H9 (cell line): ENCODE measurements at regions not wholly inside any gene's neighbourhood (a gene's known extent, or its start where the extent isn't known, plus 50 kb on each side); places are given as distances from the start of the nearest gene placed in this dataset.

Experiments
- DNase-seq: peaks from one replicate; pipeline ENCODE4 v3.0.0-alpha.2; 2017
- H2AFZ ChIP-seq: one replicate; pipeline ENCODE4 v1.6.1; 2013; ENCODE audit warnings: mild to moderate bottlenecking, low read length, control low read depth, moderate library complexity
- H2AK5ac ChIP-seq: 2 replicates; pipeline ENCODE4 v1.6.1; 2013; ENCODE audit warnings: low read length, control low read depth, mixed read lengths; ENCODE audit not compliant: insufficient read length
- H2BK120ac ChIP-seq: one replicate; pipeline ENCODE4 v1.6.1; 2013; ENCODE audit warnings: low read depth, mild to moderate bottlenecking, low read length, control low read depth, inconsistent platforms; ENCODE audit not compliant: poor library complexity, severe bottlenecking
- H2BK12ac ChIP-seq: 2 replicates; pipeline ENCODE4 v1.6.1; 2013; ENCODE audit warnings: low read length, control low read depth, mixed read lengths, low read depth; ENCODE audit not compliant: insufficient read length
- H2BK15ac ChIP-seq: 2 replicates; pipeline ENCODE4 v1.6.1; 2013; ENCODE audit warnings: low read depth, low read length, control low read depth
- H2BK20ac ChIP-seq: one replicate; pipeline ENCODE4 v1.6.1; 2013; ENCODE audit warnings: low read depth, mild to moderate bottlenecking, low read length, control low read depth, inconsistent platforms; ENCODE audit not compliant: poor library complexity, severe bottlenecking
- H2BK5ac ChIP-seq: 2 replicates; pipeline ENCODE4 v1.6.1; 2013; ENCODE audit warnings: low read length, control low read depth, mixed read lengths; ENCODE audit not compliant: insufficient read length
- H3K14ac ChIP-seq: 2 replicates; pipeline ENCODE4 v1.6.1; 2013; ENCODE audit warnings: low read length, control low read depth; ENCODE audit not compliant: insufficient read depth
- H3K18ac ChIP-seq: 2 replicates; pipeline ENCODE4 v1.6.1; 2013; ENCODE audit warnings: low read depth, mild to moderate bottlenecking, mixed read lengths, low read length, control low read depth; ENCODE audit not compliant: insufficient read length
- H3K23ac ChIP-seq: 2 replicates; pipeline ENCODE4 v1.6.1; 2013; ENCODE audit warnings: low read length, control low read depth, mixed read lengths, low read depth; ENCODE audit not compliant: insufficient read length
- H3K23me2 ChIP-seq: 2 replicates; pipeline ENCODE4 v1.6.1; 2013; ENCODE audit warnings: low read depth, mild to moderate bottlenecking, mixed read lengths, low read length, control low read depth; ENCODE audit not compliant: insufficient read length, poor library complexity, severe bottlenecking
- H3K27ac ChIP-seq: 2 replicates; pipeline ENCODE4 v1.5.1; 2013; ENCODE audit warnings: low read length, control low read depth, mixed read lengths, low read depth; ENCODE audit not compliant: insufficient read length
- H3K27me3 ChIP-seq: 2 replicates; pipeline ENCODE4 v1.6.1; 2013; ENCODE audit warnings: low read length, control low read depth, inconsistent platforms; ENCODE audit not compliant: insufficient read depth
- H3K4ac ChIP-seq: 2 replicates; pipeline ENCODE4 v1.6.1; 2013; ENCODE audit warnings: low read depth, mild to moderate bottlenecking, control low read depth, inconsistent platforms, low read length, moderate library complexity
- H3K4me1 ChIP-seq: 2 replicates; pipeline ENCODE4 v1.6.1; 2013; ENCODE audit warnings: low read length, control low read depth, inconsistent platforms; ENCODE audit not compliant: insufficient read depth
- H3K4me2 ChIP-seq: 2 replicates; pipeline ENCODE4 v1.6.1; 2013; ENCODE audit warnings: low read length, control low read depth, mixed read lengths; ENCODE audit not compliant: insufficient read length, insufficient read depth
- H3K56ac ChIP-seq: 2 replicates; pipeline ENCODE4 v1.6.1; 2013; ENCODE audit warnings: low read depth, mild to moderate bottlenecking, mixed read lengths, low read length, control low read depth; ENCODE audit not compliant: insufficient read length
- H3K79me1 ChIP-seq: 2 replicates; pipeline ENCODE4 v1.6.1; 2013; ENCODE audit warnings: low read depth, mild to moderate bottlenecking, moderate library complexity, low read length, control low read depth, inconsistent platforms; ENCODE audit not compliant: insufficient read depth, poor library complexity, severe bottlenecking
- H3K79me2 ChIP-seq: 2 replicates; pipeline ENCODE4 v1.6.1; 2013; ENCODE audit warnings: low read length, control low read depth, inconsistent platforms; ENCODE audit not compliant: insufficient read depth
- H3K9ac ChIP-seq: 2 replicates; pipeline ENCODE4 v1.6.1; 2013; ENCODE audit warnings: low read length, control low read depth, mixed read lengths; ENCODE audit not compliant: insufficient read length; ENCODE audit errors: extremely low read depth
- H3K9me3 ChIP-seq: one replicate; pipeline ENCODE4 v1.6.1; 2013; ENCODE audit warnings: low read depth, low read length, inconsistent platforms; ENCODE audit not compliant: control insufficient read depth
- H3T11ph ChIP-seq: one replicate; pipeline ENCODE4 v1.6.1; 2013; ENCODE audit warnings: mild to moderate bottlenecking, low read length, control low read depth, inconsistent platforms
- H4K20me1 ChIP-seq: one replicate; pipeline ENCODE4 v1.6.1; 2013; ENCODE audit not compliant: control insufficient read depth, insufficient read length, insufficient read depth
- H4K5ac ChIP-seq: 2 replicates; pipeline ENCODE4 v1.6.1; 2013; ENCODE audit warnings: low read depth, mild to moderate bottlenecking, mixed read lengths, low read length, control low read depth; ENCODE audit not compliant: insufficient read length
- H4K8ac ChIP-seq: replicated peaks from 2 replicates; pipeline ENCODE4 v1.6.1; 2013; ENCODE audit warnings: low read length, control low read depth, mixed read lengths, low read depth; ENCODE audit not compliant: insufficient read length
- H4K91ac ChIP-seq: 2 replicates; pipeline ENCODE4 v1.6.1; 2013; ENCODE audit warnings: low read depth, mild to moderate bottlenecking, moderate library complexity, mixed read lengths, low read length, control low read depth; ENCODE audit not compliant: insufficient read length
- H3K27ac Mint-ChIP-seq, 3 experiments: 2 replicates in 2 of 3; 3 replicates in 1 of 3; pipeline ENCODE4 v1.8.0; 2020 to 2021; ENCODE audit warnings: mixed read lengths in 3 of 3, mild to moderate bottlenecking in 1 of 3, moderate library complexity in 1 of 3
- H3K27me3 Mint-ChIP-seq: 2 replicates; pipeline ENCODE4 v1.8.0; 2021; ENCODE audit warnings: low read depth, mild to moderate bottlenecking, moderate library complexity, mixed read lengths
- H3K36me3 Mint-ChIP-seq, 3 experiments: 2 replicates in 2 of 3; 3 replicates in 1 of 3; pipeline ENCODE4 v1.8.0; 2020 to 2021; ENCODE audit warnings: low read depth in 3 of 3, mixed read lengths in 3 of 3; ENCODE audit not compliant: insufficient read depth in 1 of 3
- H3K4me1 Mint-ChIP-seq, 2 experiments: 2 replicates each; pipeline ENCODE4 v1.8.0; 2020; ENCODE audit warnings: mixed read lengths in 2 of 2
- H3K4me3 Mint-ChIP-seq, 2 experiments: 2 replicates in 1 of 2; 3 replicates in 1 of 2; pipeline ENCODE4 v1.8.0; 2020 to 2021; ENCODE audit warnings: mild to moderate bottlenecking in 2 of 2, mixed read lengths in 2 of 2, moderate library complexity in 1 of 2
- H3K9me3 Mint-ChIP-seq, 2 experiments: 2 replicates in 1 of 2; 3 replicates in 1 of 2; pipeline ENCODE4 v1.8.0; 2020; ENCODE audit warnings: mild to moderate bottlenecking in 2 of 2, mixed read lengths in 2 of 2, moderate library complexity in 1 of 2
- TF ChIP-seq, protein P1 (sequence below): fragments of 200-600 bp; sonication (generic); conservative IDR thresholded peaks from 3 replicates; pipeline ENCODE4 v1.8.0; 2021; ENCODE audit warnings: antibody characterized with exemption, mild to moderate bottlenecking

- no peaks in the 10 kb centered on the region for H3K23me2 ChIP-seq
- H3K79me2 ChIP-seq = no peaks in the 10 kb centered on the region
- H4K91ac ChIP-seq = no peak overlapping the region
- DNase-seq = no peak
- no peaks in the 10 kb centered on the region for H3K4me1 ChIP-seq
- H3K9ac ChIP-seq = no peak overlapping the region
- H3K9me3 ChIP-seq = no peaks in the 10 kb centered on the region
- H3K79me1 ChIP-seq = no peaks in the 10 kb centered on the region
- no peak overlapping the region for H2BK15ac ChIP-seq
- no peaks in the 10 kb centered on the region for H3K36me3 Mint-ChIP-seq
- no peaks in the 10 kb centered on the region for H3K27me3 ChIP-seq
- no peak overlapping the region for H2AFZ ChIP-seq
- no peak overlapping the region for H2BK20ac ChIP-seq
- H3K4ac ChIP-seq = no peak overlapping the region
- no peak overlapping the region for H3K27ac ChIP-seq
- H3T11ph ChIP-seq = no peak overlapping the region
- H2BK12ac ChIP-seq = no peak overlapping the region
- H3K4me1 Mint-ChIP-seq = peaks cover 1 to 2% of the 10 kb centered on the region in 2 experiments; a peak in 1 of 4 replicates
- no peaks in the 10 kb centered on the region for H3K9me3 Mint-ChIP-seq
- H2BK120ac ChIP-seq = no peak overlapping the region
- no peak overlapping the region for H3K23ac ChIP-seq
- no peak overlapping the region for H2BK5ac ChIP-seq
- no peak overlapping the region for H3K4me2 ChIP-seq
- TF ChIP-seq, protein P1, sequence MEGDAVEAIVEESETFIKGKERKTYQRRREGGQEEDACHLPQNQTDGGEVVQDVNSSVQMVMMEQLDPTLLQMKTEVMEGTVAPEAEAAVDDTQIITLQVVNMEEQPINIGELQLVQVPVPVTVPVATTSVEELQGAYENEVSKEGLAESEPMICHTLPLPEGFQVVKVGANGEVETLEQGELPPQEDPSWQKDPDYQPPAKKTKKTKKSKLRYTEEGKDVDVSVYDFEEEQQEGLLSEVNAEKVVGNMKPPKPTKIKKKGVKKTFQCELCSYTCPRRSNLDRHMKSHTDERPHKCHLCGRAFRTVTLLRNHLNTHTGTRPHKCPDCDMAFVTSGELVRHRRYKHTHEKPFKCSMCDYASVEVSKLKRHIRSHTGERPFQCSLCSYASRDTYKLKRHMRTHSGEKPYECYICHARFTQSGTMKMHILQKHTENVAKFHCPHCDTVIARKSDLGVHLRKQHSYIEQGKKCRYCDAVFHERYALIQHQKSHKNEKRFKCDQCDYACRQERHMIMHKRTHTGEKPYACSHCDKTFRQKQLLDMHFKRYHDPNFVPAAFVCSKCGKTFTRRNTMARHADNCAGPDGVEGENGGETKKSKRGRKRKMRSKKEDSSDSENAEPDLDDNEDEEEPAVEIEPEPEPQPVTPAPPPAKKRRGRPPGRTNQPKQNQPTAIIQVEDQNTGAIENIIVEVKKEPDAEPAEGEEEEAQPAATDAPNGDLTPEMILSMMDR = no peak
- no peak overlapping the region for H2AK5ac ChIP-seq
- no peak overlapping the region for H3K14ac ChIP-seq
- H4K20me1 ChIP-seq = no peaks in the 10 kb centered on the region
- no peak overlapping the region for H3K56ac ChIP-seq
- H3K27me3 Mint-ChIP-seq = peaks cover 3% of the 10 kb centered on the region; the same call in 1 of the 2 replicates
- H3K27ac Mint-ChIP-seq = no peak overlapping the region
- H3K4me3 Mint-ChIP-seq = no peak overlapping the region
- H3K18ac ChIP-seq = no peak overlapping the region
- H4K5ac ChIP-seq = no peak overlapping the region
- no peak overlapping the region for H4K8ac ChIP-seq
Observed at GRCh38 chr4:26148927-26149326, 171.9 kb upstream of the RBPJ start.
